Fibroblast of peridontal ligament (primary cell): ENCODE measurements at regions not wholly inside any gene's neighbourhood (a gene's known extent, or its start where the extent isn't known, plus 50 kb on each side); places are given as distances from the start of the nearest gene placed in this dataset.

Source experiments
- DNase-seq: peaks from one replicate; pipeline ENCODE4 v3.0.0-alpha.2; 2010; ENCODE audit errors: extremely low read depth

DNA sequence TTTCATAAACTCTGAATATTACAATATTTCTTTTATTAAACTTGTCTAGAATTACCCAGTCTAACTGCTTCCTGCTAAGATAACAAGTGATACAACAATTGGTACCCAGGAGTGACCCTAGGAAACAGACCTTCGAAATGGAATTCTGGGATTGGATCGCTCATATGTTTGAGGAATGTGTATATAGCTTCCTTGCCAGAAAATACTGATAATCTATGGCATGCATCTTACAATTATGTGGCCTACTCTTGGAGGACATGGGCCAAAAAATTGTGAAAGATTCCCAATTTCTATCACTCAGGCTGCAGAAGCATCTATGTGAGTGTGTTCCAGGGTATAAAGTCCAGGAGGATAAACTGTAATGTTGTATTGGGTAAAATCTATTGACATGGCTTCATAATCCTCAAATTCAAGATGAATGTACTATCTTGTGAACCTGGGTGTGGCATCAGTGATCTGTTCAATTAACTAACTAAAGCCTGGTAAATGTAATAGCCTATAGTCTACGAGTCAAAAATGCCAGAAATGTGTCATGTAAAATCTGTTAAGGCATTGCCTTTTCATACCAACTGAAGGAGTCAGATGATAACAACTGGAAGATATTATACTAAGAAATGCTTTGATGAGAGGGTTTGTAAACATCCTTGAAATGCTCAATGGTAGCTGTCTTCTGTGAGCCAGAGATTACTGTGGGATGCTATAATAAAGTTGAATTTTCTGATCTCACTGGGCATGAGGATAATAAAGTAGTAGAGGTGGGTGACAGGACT is 1499.3 kb downstream of the PCDH7 start:
- DNase-seq, result no peak

GRCh38 chr4:32226204-32226603 is 1506.0 kb downstream of the PCDH7 start:
- no peak for DNase-seq

GRCh38 chr4:32226733-32227132 is 1506.6 kb downstream of the PCDH7 start:
- DNase-seq, result no peak

GRCh38 chr4:32243926-32244325 is 1523.8 kb downstream of the PCDH7 start:
- no peak for DNase-seq

DNA sequence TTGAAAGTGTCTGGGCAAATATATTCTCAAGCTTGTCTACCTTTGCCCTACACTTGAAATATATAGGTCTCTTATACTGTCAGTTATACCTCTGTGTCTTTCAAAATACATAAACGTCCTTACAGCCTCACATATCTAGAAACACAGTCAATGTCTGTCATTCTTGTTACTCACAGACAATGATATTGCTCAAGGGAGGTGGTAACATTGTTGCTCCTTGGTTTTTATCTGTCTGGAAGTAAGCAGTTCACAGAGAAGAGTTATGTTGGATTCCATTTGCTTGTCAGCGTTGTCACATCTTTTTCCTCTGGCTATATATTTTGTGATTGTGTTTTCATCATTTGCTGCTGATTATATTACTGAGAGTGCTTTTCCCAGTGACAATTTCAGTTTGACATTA is 1528.9 kb downstream of the PCDH7 start:
- DNase-seq, result no peak

DNA sequence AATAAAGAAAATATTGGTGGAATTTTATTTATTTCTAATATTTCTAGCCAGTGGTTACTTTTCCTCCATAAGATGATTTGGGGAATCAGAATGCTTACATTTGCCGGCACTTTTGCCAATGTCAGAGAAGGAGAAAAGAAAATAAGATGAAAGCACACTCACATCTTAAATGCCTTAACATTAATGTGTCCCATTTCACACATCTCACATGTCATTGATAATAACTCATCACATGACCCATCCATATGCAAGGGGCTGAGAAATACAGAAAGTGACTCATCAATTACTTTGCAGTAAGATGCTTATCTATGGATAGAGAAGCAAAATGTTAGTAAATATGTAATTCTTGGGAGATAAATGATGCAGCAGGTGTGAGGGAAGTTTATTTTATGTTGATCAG is 1531.0 kb downstream of the PCDH7 start:
- no peak for DNase-seq

- DNase-seq, result no peak
Observed at GRCh38 chr4:32251926-32252325, 1531.8 kb downstream of the PCDH7 start.

- no peak for DNase-seq
Observed at GRCh38 chr4:32254216-32254615, 1534.0 kb downstream of the PCDH7 start.

DNA sequence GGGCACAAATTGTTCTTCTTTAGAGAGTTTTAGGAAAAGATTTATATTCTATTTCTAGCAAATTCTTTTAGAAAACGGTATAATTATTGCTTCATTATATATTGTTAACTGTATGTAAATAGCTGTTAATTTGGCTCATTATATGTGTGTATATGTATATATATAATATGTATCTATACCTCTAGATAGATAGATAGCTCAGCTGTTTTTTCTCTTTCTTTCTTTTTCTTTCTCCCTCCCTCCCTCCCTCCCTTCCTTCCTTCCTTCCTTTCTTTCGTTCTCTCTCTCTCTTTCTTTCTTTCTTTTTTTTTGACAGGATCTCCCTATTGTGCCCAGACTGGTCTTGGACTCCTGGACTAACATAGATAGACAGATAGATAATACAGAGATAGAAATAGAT is 1538.8 kb downstream of the PCDH7 start:
- DNase-seq, result no peak

DNA sequence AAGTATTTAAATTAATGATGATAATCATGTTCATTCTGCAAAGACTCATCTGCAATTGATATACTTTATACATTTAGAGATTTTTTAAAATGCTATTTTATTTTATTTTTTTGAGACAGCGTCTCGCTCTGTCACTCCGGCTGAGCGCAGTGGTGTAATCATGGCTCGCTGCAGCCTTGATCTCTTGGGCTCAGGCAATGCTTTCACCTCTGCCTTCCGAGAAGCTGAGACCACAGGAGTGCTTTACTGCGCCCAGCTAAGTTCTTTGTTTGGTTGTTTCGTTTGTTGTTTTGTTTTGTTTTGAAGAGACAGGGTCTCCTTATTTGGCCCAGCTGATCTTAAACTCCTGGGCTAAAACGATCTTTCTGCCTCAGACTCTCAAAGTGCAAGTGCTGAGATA is 1541.0 kb downstream of the PCDH7 start:
- no peak for DNase-seq

GRCh38 chr4:32268863-32269262 is 1548.7 kb downstream of the PCDH7 start:
- DNase-seq, result no peak

DNA sequence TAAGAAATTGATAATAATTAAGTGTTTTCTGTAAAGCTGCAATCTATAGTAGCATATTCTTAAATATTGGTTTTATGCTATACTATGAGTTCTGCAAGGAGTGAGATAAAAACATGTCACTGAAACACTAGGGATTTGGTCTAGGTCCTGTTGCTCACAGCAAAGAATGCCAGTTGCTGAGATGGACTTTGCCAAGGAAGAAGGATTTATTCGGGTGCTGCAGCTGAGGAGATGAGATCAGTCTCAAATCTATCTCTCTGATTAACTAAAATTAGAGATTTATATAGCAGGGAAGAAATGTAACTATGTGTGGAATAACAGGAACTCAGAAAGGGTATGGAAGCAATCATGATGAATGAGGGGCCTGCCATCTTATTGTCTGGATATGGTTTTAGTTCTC is 1569.9 kb downstream of the PCDH7 start:
- no peak for DNase-seq

- no peak for DNase-seq
Observed at GRCh38 chr4:32318926-32319325, 1598.8 kb downstream of the PCDH7 start.

- DNase-seq, result no peak
Observed at GRCh38 chr4:32321421-32321820, 1601.3 kb downstream of the PCDH7 start.

- DNase-seq, result no peak
Observed at GRCh38 chr4:32334759-32335158, 1614.6 kb downstream of the PCDH7 start.

- DNase-seq, result no peak
Observed at GRCh38 chr4:32337403-32337802, 1617.2 kb downstream of the PCDH7 start.

- no peak for DNase-seq
Observed at GRCh38 chr4:32340591-32340990, 1620.4 kb downstream of the PCDH7 start.

DNA sequence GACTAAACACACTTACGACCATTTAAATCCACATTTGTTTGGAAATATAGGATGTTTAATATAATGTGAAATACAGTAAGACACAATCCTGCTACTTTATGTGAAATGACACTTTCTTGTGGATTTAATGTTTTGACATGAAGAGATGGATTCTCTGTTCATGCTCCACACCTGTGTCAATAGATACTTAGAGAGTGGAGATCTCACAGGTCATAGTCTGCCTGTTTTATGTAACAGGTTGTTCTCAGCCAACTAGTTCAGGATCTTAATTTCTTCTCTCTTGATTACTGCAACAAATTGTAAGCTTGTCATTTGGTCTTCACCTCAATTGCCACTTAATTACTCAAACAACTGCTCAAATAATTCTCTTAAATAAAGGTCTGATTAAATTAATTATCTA is 1621.2 kb downstream of the PCDH7 start:
- no peak for DNase-seq

DNA sequence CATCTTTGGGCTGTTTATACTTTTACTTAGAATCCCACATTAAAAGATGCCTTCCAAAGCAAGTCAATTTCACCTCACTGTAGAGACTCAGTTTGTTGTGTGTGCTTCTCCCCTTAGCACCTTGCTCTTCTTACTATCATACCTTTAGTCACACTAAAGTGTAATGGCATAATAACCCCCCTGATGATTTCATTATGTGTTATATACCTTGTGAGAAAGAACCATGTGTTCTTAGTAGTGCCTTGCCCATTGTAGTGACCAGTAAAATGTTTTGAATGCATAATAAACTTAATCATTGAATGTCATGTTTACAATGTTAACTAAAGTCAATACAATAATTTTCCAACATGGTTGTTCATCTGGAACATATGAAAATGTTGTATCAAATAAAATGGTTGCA is 1621.9 kb downstream of the PCDH7 start:
- DNase-seq, result no peak

DNA sequence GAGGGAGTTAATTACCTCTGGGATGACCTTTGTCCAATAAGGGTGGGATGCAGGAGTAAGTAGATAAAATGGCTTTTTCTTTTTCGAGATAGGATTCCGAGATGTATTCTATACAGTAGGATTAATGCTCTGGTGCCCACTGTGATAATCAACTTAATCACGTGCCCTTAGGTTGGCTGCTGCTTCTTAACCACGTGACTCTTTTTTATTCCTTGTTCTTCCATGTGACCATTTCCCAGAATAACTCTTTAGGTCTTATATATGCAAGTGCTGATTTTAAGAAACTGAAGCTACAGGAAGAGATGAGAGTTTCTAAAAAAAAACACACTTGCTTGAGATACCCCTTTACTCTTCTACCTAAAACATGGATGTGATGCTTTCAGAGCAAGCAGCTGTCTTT is 1628.9 kb downstream of the PCDH7 start:
- no peak for DNase-seq

DNA sequence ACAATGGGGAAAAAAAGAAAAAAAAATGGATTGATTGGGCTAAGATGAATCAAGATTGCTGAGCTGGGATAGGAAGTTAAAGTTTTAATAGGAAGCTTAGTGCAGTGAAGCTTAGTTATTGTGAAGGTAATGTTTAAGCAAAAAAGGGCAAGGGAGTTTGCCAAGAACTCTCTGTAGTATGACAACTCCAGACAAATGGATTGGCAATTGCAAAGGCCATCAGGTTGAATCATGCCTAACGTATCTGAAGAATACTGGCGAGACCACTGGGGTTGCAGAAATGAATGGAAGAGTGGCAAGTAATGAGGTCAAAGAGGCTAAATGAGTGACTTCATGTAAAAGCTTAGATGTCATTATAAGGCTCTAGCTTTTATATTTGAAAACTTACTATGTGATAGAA is 1654.0 kb downstream of the PCDH7 start:
- DNase-seq, result no peak

DNA sequence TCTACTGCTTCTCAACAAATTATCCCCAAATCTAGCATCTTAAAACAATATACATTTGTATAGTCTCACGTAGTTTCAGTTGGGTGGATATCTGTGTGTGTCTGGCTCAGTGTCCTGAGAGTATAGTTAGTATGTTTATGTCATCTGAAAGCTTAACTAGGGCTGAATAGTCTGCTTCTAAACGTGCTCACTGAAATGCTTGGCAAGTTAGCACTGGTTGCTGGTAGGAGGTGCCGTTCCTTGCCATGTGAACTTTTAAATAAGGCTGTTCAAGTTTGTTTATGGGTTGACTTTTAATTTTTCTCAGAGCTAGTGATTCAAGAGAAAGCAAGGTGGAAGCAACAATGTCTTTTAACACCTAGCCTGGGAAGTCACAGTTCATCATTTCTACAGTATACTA is 1673.6 kb downstream of the PCDH7 start:
- DNase-seq, result no peak

DNA sequence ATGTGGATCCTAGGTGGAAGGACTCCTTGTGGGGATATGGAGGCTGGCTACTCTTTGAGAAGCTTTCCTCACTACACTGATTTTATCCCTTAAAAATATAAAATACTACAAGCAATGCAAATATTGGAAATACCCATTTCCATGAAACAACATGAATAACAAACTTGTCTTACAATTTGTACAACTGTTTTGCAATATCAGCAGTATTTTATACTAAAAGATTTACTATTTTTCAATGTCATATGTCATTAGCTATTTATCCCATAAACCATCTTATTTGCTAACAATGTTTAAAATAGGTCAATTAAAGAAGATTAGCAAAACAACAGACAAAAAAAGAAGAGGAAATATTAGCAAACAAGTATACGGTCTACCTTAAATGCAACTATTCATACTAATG is 1674.1 kb downstream of the PCDH7 start:
- DNase-seq, result no peak

- DNase-seq, result no peak
Observed at GRCh38 chr4:32396507-32397070, 1676.4 kb downstream of the PCDH7 start.
